Astrocyte (in vitro differentiated cells and primary cell): ENCODE measurements at regions not wholly inside any gene's neighbourhood (a gene's known extent, or its start where the extent isn't known, plus 50 kb on each side); places are given as distances from the start of the nearest gene placed in this dataset.

Experiments
- DNase-seq: peaks from one replicate; pipeline ENCODE4 v3.0.0-alpha.2; 2010; ENCODE audit warnings: low read depth
- FAIRE-seq: peaks from 2 replicates; lab custom pipeline; 2011; peaks lifted over from hg19 to GRCh38; lab: Jason Lieb, UNC
- H2AFZ ChIP-seq: 2 replicates; pipeline ENCODE4 v1.6.0; 2012; ENCODE audit warnings: low read depth, low read length, inconsistent platforms
- H3K27ac ChIP-seq: 2 replicates; pipeline ENCODE4 v1.5.1; 2011; ENCODE audit warnings: low read depth, low read length, inconsistent platforms
- H3K27me3 ChIP-seq: 2 replicates; pipeline ENCODE4 v1.6.0; 2011; ENCODE audit warnings: low read length, inconsistent platforms; ENCODE audit not compliant: insufficient read depth
- H3K36me3 ChIP-seq: 2 replicates; pipeline ENCODE4 v1.5.1; 2011; ENCODE audit warnings: low read length, inconsistent platforms; ENCODE audit not compliant: insufficient read depth
- H3K4me1 ChIP-seq: 2 replicates; pipeline ENCODE4 v1.5.1; 2011; ENCODE audit warnings: low read length, inconsistent platforms; ENCODE audit not compliant: insufficient read depth
- H3K4me2 ChIP-seq: 2 replicates; pipeline ENCODE4 v1.6.0; 2012; ENCODE audit warnings: low read length, inconsistent platforms
- H3K4me3 ChIP-seq: 2 replicates; pipeline ENCODE4 v1.5.1; 2011; ENCODE audit warnings: low read depth, mild to moderate bottlenecking, low read length, inconsistent platforms; ENCODE audit not compliant: insufficient read depth
- H3K79me2 ChIP-seq: 2 replicates; pipeline ENCODE4 v1.6.0; 2012; ENCODE audit warnings: mild to moderate bottlenecking, low read length, inconsistent platforms; ENCODE audit not compliant: insufficient read depth
- H3K9ac ChIP-seq: 2 replicates; pipeline ENCODE4 v1.6.0; 2012; ENCODE audit warnings: mild to moderate bottlenecking, low read length, inconsistent platforms
- H3K9me3 ChIP-seq: 2 replicates; pipeline ENCODE4 v1.5.1; 2012; ENCODE audit warnings: low read depth, mild to moderate bottlenecking, low read length, inconsistent platforms; ENCODE audit not compliant: insufficient read depth
- H4K20me1 ChIP-seq: 2 replicates; pipeline ENCODE4 v1.6.0; 2012; ENCODE audit warnings: low read length, inconsistent platforms; ENCODE audit not compliant: insufficient read depth
- H3K27ac Mint-ChIP-seq: one replicate; pipeline ENCODE4 v1.8.0; 2021; ENCODE audit warnings: mild to moderate bottlenecking, mixed read lengths; ENCODE audit not compliant: unreplicated experiment
- H3K27me3 Mint-ChIP-seq: one replicate; pipeline ENCODE4 v1.8.0; 2021; ENCODE audit warnings: low read depth, mixed read lengths; ENCODE audit not compliant: unreplicated experiment
- H3K36me3 Mint-ChIP-seq: one replicate; pipeline ENCODE4 v1.8.0; 2021; ENCODE audit warnings: low read depth, mixed read lengths; ENCODE audit not compliant: unreplicated experiment
- H3K4me1 Mint-ChIP-seq: one replicate; pipeline ENCODE4 v1.8.0; 2021; ENCODE audit warnings: low read depth, mixed read lengths; ENCODE audit not compliant: unreplicated experiment
- H3K4me3 Mint-ChIP-seq: one replicate; pipeline ENCODE4 v1.8.0; 2021; ENCODE audit warnings: mild to moderate bottlenecking, moderate library complexity, mixed read lengths; ENCODE audit not compliant: unreplicated experiment
- H3K9me3 Mint-ChIP-seq: one replicate; pipeline ENCODE4 v1.8.0; 2021; ENCODE audit warnings: mild to moderate bottlenecking, mixed read lengths; ENCODE audit not compliant: unreplicated experiment
- EZH2 ChIP-seq: IDR thresholded peaks from 2 replicates; pipeline ENCODE4 v1.6.1; 2012; ENCODE audit warnings: mild to moderate bottlenecking, low read length, inconsistent platforms; ENCODE audit not compliant: insufficient read depth
- TF ChIP-seq, protein P1 (sequence below): IDR thresholded peaks from 2 replicates; pipeline ENCODE4 v1.5.1; 2011; ENCODE audit warnings: low read depth, mild to moderate bottlenecking, inconsistent platforms, low read length, moderate library complexity; ENCODE audit not compliant: insufficient read depth

DNA sequence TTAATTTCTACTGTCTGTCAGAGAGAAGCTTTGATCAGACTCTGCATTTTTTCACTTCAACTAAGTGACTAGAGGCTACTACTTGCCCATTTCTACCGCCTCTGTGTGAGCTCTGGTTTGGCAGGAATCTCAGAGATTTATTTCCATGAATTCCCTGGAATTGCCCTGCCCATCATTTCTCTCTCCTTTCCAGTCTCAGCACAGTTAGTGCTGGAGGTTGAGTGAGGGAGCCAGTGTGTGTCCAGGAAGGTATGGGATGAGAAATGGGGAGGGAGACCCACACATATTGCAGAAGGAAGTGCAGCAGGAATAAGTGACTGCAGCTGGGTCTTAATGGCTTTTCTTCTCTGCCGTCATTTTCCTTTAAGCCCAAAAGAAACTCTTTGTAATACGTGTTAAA is 443.1 kb upstream of the ZNF462 start:
- Histone ChIP-seq H3K79me2 (no peaks in the 10 kb centered on the region), H3K27ac (no peak overlapping the region), H2AFZ (no peak overlapping the region), H4K20me1 (no peaks in the 10 kb centered on the region), H3K9ac (no peak overlapping the region), H3K36me3 (no peaks in the 10 kb centered on the region), H3K4me2 (peak overlapping the region; percentile 70), H3K4me1 (peaks cover 15% of the 10 kb centered on the region), H3K27me3 (no peaks in the 10 kb centered on the region), H3K9me3 (no peaks in the 10 kb centered on the region), H3K4me3 (no peak overlapping the region)
- Mint-ChIP-seq H3K4me1 (peaks cover 29% of the 10 kb centered on the region), H3K9me3 (no peaks in the 10 kb centered on the region), H3K27ac (peak overlapping the region; percentile 92), H3K27me3 (no peaks in the 10 kb centered on the region), H3K36me3 (no peaks in the 10 kb centered on the region), H3K4me3 (no peak overlapping the region)
- no peak for FAIRE-seq
- peak; percentile 16 for DNase-seq
- TF ChIP-seq, protein P1, sequence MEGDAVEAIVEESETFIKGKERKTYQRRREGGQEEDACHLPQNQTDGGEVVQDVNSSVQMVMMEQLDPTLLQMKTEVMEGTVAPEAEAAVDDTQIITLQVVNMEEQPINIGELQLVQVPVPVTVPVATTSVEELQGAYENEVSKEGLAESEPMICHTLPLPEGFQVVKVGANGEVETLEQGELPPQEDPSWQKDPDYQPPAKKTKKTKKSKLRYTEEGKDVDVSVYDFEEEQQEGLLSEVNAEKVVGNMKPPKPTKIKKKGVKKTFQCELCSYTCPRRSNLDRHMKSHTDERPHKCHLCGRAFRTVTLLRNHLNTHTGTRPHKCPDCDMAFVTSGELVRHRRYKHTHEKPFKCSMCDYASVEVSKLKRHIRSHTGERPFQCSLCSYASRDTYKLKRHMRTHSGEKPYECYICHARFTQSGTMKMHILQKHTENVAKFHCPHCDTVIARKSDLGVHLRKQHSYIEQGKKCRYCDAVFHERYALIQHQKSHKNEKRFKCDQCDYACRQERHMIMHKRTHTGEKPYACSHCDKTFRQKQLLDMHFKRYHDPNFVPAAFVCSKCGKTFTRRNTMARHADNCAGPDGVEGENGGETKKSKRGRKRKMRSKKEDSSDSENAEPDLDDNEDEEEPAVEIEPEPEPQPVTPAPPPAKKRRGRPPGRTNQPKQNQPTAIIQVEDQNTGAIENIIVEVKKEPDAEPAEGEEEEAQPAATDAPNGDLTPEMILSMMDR: no peak
- TF ChIP-seq EZH2: no peak

DNA sequence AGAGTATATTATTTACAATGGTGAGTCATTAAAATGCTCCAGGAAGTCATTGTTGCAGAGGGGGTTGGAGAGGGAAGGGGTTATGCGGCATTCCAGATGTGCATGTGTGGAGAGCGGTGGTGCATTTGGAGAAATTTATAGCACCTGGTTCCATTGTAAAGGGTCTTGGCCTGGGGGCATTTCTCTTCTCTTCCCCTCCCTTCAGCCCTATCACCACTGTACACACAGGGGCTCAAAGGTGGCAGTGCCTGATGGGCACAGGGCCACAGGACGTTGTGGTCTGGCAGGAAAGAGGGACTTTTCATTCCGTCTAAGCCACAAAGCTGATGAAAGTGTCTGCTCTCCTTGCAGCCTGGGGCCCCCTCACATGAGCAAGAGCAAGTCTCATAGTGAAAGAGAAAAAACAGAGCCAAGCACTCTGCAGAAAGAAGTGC is 442.4 kb upstream of the ZNF462 start:
- DNase-seq (peak; percentile 57), FAIRE-seq (no peak)
- H3K4me3 Mint-ChIP-seq: peak overlapping the region; percentile 8
- peak overlapping the region; percentile 92 for H3K27ac Mint-ChIP-seq
- peak overlapping the region; percentile 70 for H3K4me2 ChIP-seq
- no peaks in the 10 kb centered on the region for H3K36me3 ChIP-seq
- H4K20me1 ChIP-seq: no peaks in the 10 kb centered on the region
- H3K27me3 Mint-ChIP-seq: no peaks in the 10 kb centered on the region
- no peak for TF ChIP-seq EZH2
- TF ChIP-seq, protein P1: no peak
- peaks cover 29% of the 10 kb centered on the region for H3K4me1 Mint-ChIP-seq
- H3K27ac ChIP-seq: no peak overlapping the region
- H3K4me3 ChIP-seq: no peak overlapping the region
- no peaks in the 10 kb centered on the region for H3K36me3 Mint-ChIP-seq
- H3K79me2 ChIP-seq: no peaks in the 10 kb centered on the region
- peaks cover 15% of the 10 kb centered on the region for H3K4me1 ChIP-seq
- no peaks in the 10 kb centered on the region for H3K9me3 Mint-ChIP-seq
- H2AFZ ChIP-seq: peak overlapping the region; percentile 2
- H3K9ac ChIP-seq: no peak overlapping the region
- H3K9me3 ChIP-seq: no peaks in the 10 kb centered on the region
- H3K27me3 ChIP-seq: no peaks in the 10 kb centered on the region

DNA sequence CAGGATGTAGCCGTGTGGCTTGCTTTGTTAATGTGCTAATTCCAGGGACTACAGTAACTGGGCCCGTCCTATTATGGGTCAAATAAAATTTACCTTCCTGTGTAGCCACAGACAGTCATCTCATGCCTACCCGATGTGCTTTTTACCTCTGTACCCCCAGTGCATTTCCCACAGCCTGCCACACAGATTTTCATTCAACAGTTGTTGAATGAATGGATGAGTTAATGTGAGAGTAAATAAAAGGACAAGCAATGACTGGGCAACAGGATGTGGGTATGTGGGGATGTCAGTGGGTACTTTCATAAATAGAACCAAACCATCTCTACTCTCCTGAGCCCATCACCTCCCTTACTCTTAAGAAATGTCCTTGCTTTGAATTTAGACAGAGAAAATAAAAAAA is 441.2 kb upstream of the ZNF462 start:
- no peak overlapping the region for H3K9ac ChIP-seq
- TF ChIP-seq EZH2: no peak
- TF ChIP-seq, protein P1: no peak
- H3K4me3 Mint-ChIP-seq: no peak overlapping the region
- H3K4me1 ChIP-seq: peaks cover 15% of the 10 kb centered on the region
- peaks cover 29% of the 10 kb centered on the region for H3K4me1 Mint-ChIP-seq
- no peak overlapping the region for H3K4me3 ChIP-seq
- H3K27me3 ChIP-seq: no peaks in the 10 kb centered on the region
- no peak overlapping the region for H3K27ac ChIP-seq
- H3K79me2 ChIP-seq: no peaks in the 10 kb centered on the region
- no peaks in the 10 kb centered on the region for H3K36me3 ChIP-seq
- no peaks in the 10 kb centered on the region for H3K27me3 Mint-ChIP-seq
- no peak overlapping the region for H3K4me2 ChIP-seq
- H3K9me3 ChIP-seq: no peaks in the 10 kb centered on the region
- H3K27ac Mint-ChIP-seq: peak overlapping the region; percentile 92
- no peak overlapping the region for H2AFZ ChIP-seq
- FAIRE-seq (no peak), DNase-seq (no peak)
- H3K36me3 Mint-ChIP-seq: no peaks in the 10 kb centered on the region
- no peaks in the 10 kb centered on the region for H3K9me3 Mint-ChIP-seq
- H4K20me1 ChIP-seq: no peaks in the 10 kb centered on the region
